ENCODE measurements at regions not wholly inside any gene's neighbourhood (a gene's known extent, or its start where the extent isn't known, plus 50 kb on each side); places are given as distances from the start of the nearest gene placed in this dataset.

DNA sequence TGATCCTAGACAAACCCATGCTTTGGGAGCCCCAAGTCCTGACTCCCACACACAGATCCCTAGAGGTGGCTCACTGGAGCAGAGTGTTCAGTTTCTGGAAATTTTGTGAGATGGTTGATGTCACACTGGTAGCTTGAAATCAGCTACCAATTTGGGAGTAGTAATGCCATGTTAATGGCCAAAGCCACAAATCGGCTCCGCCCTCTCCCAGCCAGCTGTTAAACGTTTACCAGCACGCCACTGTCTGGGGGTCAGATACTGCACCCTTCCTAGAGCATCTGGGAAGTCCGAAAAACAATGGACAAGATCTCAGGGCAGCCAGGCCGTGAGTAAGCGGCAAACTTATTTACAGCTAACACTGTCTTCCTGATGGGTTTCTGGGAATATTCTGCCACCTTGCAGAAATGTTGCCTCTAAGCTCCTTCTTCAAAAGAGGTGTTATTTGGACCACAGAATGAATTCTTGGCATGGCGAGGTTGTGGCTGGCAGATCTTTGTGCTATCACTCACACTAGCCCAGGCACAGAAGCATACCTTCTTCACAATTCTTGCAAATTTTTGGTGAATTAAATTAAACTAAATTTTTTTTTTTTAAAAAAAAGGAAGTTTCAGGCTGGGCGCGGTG, 60.2 kb upstream of the FZD7 start:
- DNase-seq (ENCODE audit: insufficient read length, low spot score) = no peak
- FAIRE-seq = no peak
- no peak for TF ChIP-seq POLR2A (IDR thresholded peaks at IDR 0.05; ENCODE audit: low read depth, low read length)

DNA sequence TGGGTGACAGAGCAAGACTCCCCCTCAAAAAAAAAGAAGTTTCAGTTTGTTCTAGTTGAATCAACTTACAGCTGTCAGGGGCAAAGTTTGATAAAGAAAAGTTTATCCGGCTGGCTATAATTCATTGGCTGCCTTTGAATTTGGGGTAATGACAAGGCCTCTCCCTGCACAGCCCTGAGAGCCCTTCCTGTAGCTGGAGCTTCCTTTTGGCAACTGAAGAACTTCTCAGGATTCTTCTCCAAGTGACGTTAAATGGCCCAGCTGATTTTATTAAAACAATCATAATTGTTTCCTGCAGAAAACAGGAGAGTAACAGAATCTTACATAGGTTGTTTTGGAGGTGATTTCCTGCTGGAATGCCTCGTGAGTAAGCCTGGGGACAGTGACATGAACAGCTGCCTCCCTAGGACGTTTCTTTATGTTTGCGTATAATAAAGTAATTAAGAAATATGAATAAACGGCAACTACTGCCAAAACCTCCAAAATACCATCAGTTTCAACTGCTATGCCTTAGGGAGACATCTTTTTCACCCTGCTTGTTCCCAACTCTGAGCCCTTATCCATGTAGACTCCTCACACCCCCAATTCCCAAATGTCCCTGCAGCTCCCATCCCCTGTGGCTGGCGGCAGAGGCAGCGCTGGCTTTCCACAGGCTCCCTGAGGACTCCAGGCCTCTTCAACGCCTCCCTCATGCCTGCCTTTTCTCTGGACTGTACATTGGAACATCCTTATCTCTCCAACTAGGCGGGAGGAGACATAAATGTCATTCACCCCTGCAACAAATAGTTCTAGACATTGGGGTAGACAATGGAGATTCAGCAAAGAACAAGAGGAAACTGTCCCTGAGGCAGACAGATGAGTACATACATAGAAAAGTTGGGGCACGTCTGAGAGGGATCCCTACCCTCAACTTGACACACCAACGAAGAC, 59.2 kb upstream of the FZD7 start:
- no peak for DNase-seq (ENCODE audit: insufficient read length, low spot score)
- FAIRE-seq = no peak
- TF ChIP-seq POLR2A (IDR thresholded peaks at IDR 0.05; ENCODE audit: low read depth, low read length) = no peak

DNA sequence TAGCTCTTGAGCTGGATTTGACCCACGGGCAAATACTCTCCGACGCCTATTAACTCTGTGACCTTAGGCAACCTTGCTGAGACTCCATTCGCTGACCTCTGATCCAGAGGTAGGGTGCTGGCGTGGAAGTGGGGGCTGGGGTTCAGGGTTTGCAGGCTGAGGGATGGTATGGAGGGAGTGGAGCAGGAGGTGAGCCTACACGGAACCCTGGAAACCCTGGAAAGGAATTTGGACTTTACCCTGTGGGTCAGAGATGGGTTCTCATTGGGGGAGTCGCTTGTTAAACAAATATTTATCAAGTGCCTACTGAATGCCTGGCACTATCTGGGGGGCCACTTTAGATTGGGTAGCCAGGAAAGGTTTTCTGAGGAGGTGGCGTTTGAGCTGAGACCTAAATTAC, 58.2 kb upstream of the FZD7 start:
- no peak for FAIRE-seq
- TF ChIP-seq POLR2A (IDR thresholded peaks at IDR 0.05; ENCODE audit: low read depth, low read length) = no peak
- DNase-seq (ENCODE audit: insufficient read length, low spot score) = no peak

DNA sequence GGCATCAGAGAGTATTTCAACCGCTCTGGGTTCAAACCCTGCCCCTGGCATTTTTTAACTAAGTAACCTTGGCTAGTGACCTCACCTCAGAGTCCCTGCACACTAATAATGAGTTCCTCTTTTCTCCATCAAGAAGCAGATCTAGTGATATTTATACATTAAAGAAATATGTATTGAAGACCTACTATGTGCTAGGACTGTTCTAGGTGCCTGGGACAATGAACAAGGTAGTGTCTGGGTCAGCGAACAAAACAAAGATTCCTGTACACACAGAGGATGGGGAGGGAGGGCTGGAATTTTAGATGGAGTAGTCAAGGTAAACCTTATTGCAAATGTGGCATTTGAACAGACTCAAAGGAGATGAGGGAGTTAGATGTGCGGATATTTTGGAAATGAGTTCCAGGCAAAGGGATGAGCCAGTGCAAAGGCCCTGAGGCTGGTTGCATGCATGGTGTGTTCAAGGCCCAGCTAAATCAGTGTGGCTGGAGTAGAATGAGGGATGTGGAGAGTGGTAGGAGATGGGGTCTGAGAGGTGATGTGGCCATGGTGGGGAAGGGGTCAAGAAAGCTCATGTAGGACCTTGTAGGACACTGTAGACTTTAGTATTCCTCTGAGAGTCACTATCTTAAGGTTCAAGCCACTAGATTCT, 57.6 kb upstream of the FZD7 start:
- FAIRE-seq (no peak), DNase-seq (ENCODE audit: insufficient read length, low spot score) (no peak)
- no peak for TF ChIP-seq POLR2A (IDR thresholded peaks at IDR 0.05; ENCODE audit: low read depth, low read length)

DNA sequence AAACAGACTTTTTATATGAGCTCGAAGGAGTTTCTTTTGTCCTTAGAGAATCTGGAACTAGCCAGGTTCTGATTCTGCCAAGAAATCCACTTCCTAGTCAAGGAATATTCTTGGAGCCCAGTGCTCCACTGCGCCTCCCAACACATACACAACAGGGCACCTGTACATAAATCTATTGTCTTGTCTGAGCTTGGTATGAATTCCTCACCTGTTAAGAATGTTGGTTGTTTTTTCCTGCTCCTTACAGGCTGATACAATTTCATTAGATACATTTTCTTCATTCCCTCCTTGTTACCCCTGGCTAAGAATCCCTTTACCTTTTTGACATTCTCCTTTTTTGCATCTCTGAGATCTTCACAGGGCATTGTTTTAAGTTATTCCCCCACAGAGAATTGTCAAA, 56.0 kb upstream of the FZD7 start:
- TF ChIP-seq POLR2A (IDR thresholded peaks at IDR 0.05; ENCODE audit: low read depth, low read length) = no peak
- DNase-seq (ENCODE audit: insufficient read length, low spot score) = no peak
- no peak for FAIRE-seq

DNA sequence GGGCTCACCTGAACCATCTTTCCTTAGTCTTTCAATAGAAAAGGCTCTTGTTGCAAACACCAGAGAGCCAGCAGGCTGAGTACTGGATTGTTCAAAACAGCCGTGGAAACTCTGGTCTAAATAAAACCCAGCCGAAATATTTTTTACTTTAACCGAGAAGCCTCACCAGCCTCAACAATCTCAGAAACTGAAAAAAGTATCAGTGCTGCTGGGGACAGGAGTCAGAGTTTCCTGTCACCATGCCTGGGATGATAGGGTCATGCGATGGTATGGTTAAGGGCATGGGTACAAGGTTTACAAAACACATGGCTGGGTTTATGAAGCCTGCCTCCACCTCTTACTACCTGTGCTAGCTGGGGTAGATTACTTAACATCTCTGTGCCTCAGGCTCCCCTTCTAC, 55.3 kb upstream of the FZD7 start:
- FAIRE-seq = no peak

DNA sequence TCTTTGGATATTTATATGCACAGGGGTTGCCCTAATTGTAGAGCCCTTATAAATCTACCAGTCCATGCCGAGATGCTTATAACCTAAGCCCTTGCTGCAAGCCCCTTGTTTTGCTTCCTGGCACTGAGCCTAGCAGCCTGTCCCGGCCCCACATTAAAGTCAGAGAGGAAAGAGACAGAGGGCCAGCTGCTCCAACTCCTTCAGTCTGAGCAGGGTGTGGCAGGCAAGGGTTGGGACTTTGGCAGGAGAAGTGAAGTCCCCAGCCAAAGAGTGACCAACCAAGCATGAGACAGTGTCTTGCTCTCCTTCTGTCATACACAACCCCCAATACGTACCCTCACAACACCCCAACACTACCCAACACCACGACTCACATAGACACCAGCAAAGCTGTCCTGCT, 54.7 kb upstream of the FZD7 start:
- no peak for DNase-seq (ENCODE audit: insufficient read length, low spot score)
- FAIRE-seq = no peak
- no peak for TF ChIP-seq POLR2A (IDR thresholded peaks at IDR 0.05; ENCODE audit: low read depth, low read length)

More for the DNA sequence above, 55.3 kb upstream of the FZD7 start:
- no peak for TF ChIP-seq POLR2A (IDR thresholded peaks at IDR 0.05; ENCODE audit: low read depth, low read length)
- no peak for DNase-seq (ENCODE audit: insufficient read length, low spot score)

DNA sequence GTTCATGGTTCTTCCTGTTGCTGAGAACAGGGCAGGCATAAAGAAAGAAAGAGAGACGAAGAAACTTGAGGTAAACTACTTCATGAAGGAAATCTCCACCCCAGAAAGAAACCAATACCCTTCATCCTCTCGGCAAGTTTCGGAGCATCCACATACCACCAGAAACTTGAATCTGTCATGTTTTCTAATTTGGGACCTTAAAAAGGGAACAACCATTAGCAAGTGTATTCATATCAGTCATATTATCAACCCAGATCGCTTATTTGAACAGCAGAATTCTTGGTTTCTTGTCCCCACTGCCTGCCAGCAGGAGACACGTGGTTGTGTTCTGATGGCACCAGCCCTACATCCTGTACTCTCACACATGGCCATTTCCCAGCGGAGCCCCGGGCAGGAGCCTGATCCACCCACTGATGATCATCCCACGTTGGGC, 53.2 kb upstream of the FZD7 start:
- no peak for TF ChIP-seq POLR2A (IDR thresholded peaks at IDR 0.05; ENCODE audit: low read depth, low read length)
- FAIRE-seq (no peak), DNase-seq (ENCODE audit: insufficient read length, low spot score) (no peak)

DNA sequence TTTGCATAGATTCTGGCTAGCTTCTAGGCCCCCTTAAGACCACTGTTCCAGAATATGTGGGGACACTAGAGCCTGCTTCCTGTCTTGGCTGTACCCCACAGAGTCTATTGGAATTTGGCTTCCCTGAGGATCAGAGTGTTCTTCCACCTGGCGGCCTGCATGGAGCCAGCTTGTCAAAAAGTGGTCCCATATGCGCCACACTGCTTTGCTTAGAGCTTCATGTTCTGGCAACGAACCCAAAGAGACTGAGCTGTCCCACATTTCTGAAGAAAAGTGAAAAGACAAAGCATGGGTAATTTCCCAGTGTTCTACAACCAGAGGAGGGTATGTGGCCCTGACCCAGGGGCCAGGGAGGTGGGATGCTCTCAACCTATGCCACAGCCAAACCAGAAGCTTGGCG, 52.7 kb upstream of the FZD7 start:
- TF ChIP-seq POLR2A (IDR thresholded peaks at IDR 0.05; ENCODE audit: low read depth, low read length) = no peak
- DNase-seq (ENCODE audit: insufficient read length, low spot score) = no peak
- no peak for FAIRE-seq

DNA sequence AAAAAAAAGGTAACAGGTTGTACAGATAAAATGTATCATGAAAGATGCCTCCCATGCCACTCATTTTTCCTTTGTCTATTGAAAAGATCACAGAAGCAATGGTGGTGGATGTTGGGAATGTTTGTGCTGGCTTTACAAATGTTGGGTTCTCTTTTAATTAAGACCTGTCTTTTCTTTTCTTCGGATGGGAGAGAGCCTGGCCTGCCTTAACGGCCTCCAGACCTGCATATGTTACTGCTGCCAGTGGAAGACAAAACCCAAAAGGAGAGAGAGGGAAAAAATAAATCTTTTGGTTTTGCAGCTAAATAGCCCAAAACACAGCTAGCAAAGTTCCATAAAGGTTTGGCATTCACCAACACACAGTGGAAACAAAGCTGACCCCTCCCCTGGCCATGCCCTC, 50.5 kb upstream of the FZD7 start:
- DNase-seq (ENCODE audit: insufficient read length, low spot score) (no peak), FAIRE-seq (no peak)
- TF ChIP-seq POLR2A (IDR thresholded peaks at IDR 0.05; ENCODE audit: low read depth, low read length) = no peak

DNA sequence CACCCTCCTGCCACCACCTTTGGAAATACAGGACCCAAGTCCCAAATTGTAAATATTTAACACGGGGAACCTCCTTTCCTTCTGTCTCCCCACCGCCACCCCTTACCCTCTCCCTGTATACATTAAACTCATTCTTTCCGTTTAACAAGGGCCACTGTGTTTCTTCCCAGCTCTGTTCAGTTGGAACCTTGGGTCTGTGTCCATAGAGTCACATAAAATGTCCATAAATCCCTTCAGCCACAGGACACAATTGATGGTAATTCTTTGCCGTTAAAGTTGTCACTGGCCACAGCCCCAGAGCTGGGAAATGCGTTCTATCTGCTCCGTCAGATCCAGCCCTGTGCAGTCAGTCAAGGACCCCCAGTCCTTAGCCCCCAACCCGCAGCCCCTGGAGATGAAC, 49.9 kb upstream of the FZD7 start:
- no peak for TF ChIP-seq POLR2A (IDR thresholded peaks at IDR 0.05; ENCODE audit: low read depth, low read length)
- FAIRE-seq (no peak), DNase-seq (ENCODE audit: insufficient read length, low spot score) (no peak)

All from H54 (cell line).